HG03103 (cell line): ENCODE measurements at regions not wholly inside any gene's neighbourhood (a gene's known extent, or its start where the extent isn't known, plus 50 kb on each side); places are given as distances from the start of the nearest gene placed in this dataset.

ENCODE experiments used
- ATAC-seq: cut with Tn5 transposase; IDR thresholded peaks from one replicate; pipeline ENCODE4 v1.9.1; 2021; ENCODE audit warnings: low read depth; ENCODE audit not compliant: unreplicated experiment

GRCh38 chr7:24505968-24506367 is 67.3 kb upstream of the PALS2 start:
- ATAC-seq: no peak

- ATAC-seq: no peak
Measured at GRCh38 chr7:24508316-24508715, 64.9 kb upstream of the PALS2 start.

- no peak for ATAC-seq
Measured at GRCh38 chr7:24510759-24511158, 62.5 kb upstream of the PALS2 start.

GRCh38 chr7:24517166-24517565 is 56.1 kb upstream of the PALS2 start:
- ATAC-seq: no peak

GRCh38 chr7:24521917-24522623 is 51.2 kb upstream of the PALS2 start:
- ATAC-seq: no peak
